Body of pancreas (tissue), 4 donors: ENCODE measurements at regions not wholly inside any gene's neighbourhood (a gene's known extent, or its start where the extent isn't known, plus 50 kb on each side); places are given as distances from the start of the nearest gene placed in this dataset. TPM values are rescaled to one million over a fixed set of nuclear protein-coding genes. Genes with fewer than 3 reads are reported as not detected.

Experiments
- ATAC-seq: fragments of 150-250 bp; one replicate; pipeline ENCODE4 v1.9.1; 2016
- DNase-seq, 4 donors: peaks; one replicate each; pipeline ENCODE4 v3.0.0-alpha.2; 2019
- H3K27ac ChIP-seq, 4 donors: fragments of 200-600 bp; sonication (generic); 1 replicate in 3 of 4; 2 replicates in 1 of 4; pipeline versions ENCODE4 v1.5.1 to v1.6.1; 2016 to 2019; ENCODE audit warnings: mild to moderate bottlenecking in 1 of 4, mixed read lengths in 1 of 4, moderate library complexity in 1 of 4
- H3K27me3 ChIP-seq, 2 donors: fragments of 200-600 bp; sonication (generic); one replicate each; pipeline ENCODE4 v1.6.0; 2016; ENCODE audit warnings: mild to moderate bottlenecking in 1 of 2
- H3K36me3 ChIP-seq, 2 donors: fragments of 200-600 bp; sonication (generic); replicated peaks in 1 of 2; 2 replicates each; pipeline ENCODE4 v1.5.1; 2016; ENCODE audit warnings: low read depth in 2 of 2; ENCODE audit not compliant: insufficient read depth in 1 of 2
- H3K4me1 ChIP-seq: fragments of 200-600 bp; sonication (generic); one replicate; pipeline ENCODE4 v1.6.0; 2016
- H3K4me3 ChIP-seq, 2 donors: fragments of 200-600 bp; sonication (generic); 1 replicate in 1 of 2; 2 replicates in 1 of 2; pipeline ENCODE4 v1.5.1; 2016 to 2019
- H3K9me3 ChIP-seq, 3 donors: fragments of 200-600 bp; sonication (generic); 1 replicate in 2 of 3; 2 replicates in 1 of 3; pipeline ENCODE4 v1.5.1; 2016
- CTCF ChIP-seq, 7 experiments: fragments of 450-650 bp in 4 of 7; fragments of 200-600 bp in 3 of 7; sonication (generic) in 3 of 7; IDR thresholded peaks; one replicate each; pipeline ENCODE4 v1.5.1; 2016 to 2019; ENCODE audit warnings: antibody characterized with exemption in 7 of 7
- POLR2A ChIP-seq, 3 donors: fragments of 450-650 bp; IDR thresholded peaks; one replicate each; pipeline ENCODE4 v1.6.1; 2016; ENCODE audit warnings: antibody characterized with exemption in 3 of 3, mild to moderate bottlenecking in 2 of 3
- WGBS, 2 donors: methylation state at CpG; one replicate each; pipeline ENCODE4 v1.1.5; 2017; 5-methylcytosine and 5-hydroxymethylcytosine counted together
- intact Hi-C: fragments of 100-400 bp; cut with DNase I; formaldehyde crosslinking; loops from one replicate; pipeline ENCODE4 v1.15.1; 2023
- small RNA-seq: library from RNA; depleted of rRNA; stranded (forward); fragments of <200 nt; gene quantifications from one replicate; pipeline ENCODE3, GENCODE V24; 2016

- H3K4me1 ChIP-seq = no peaks in the 10 kb centered on the region
- no peaks in the 10 kb centered on the region for H3K27me3 ChIP-seq
- H3K36me3 ChIP-seq = no peaks in the 10 kb centered on the region
- no peak for ATAC-seq
- intact Hi-C loops = no loop called here
- TF ChIP-seq POLR2A (IDR thresholded peaks at IDR 0.05) = no peak
- no peak for TF ChIP-seq CTCF (IDR thresholded peaks at IDR 0.05)
- 22 to 72% methylated on average over 1 of the region's 1 CpG for WGBS, 2 donors
- no peak overlapping the region for H3K27ac ChIP-seq
- no peak overlapping the region for H3K4me3 ChIP-seq
- no peak for DNase-seq
- no peaks in the 10 kb centered on the region for H3K9me3 ChIP-seq
Measured at GRCh38 chrX:114363346-114363745, 220.5 kb upstream of the HTR2C start.

GRCh38 chrX:114365065-114365834, 218.6 kb upstream of the HTR2C start:
- TF ChIP-seq POLR2A (IDR thresholded peaks at IDR 0.05) = no peak
- no peak for TF ChIP-seq CTCF (IDR thresholded peaks at IDR 0.05)
- DNase-seq (no peak), ATAC-seq (no peak)
- Histone ChIP-seq H3K27me3 (no peaks in the 10 kb centered on the region), H3K27ac (no peak overlapping the region), H3K36me3 (no peaks in the 10 kb centered on the region), H3K4me1 (no peaks in the 10 kb centered on the region), H3K4me3 (no peak overlapping the region), H3K9me3 (no peaks in the 10 kb centered on the region)
- WGBS, 2 donors = 28% methylated on average over 5 of the region's 5 CpGs
- intact Hi-C loops = no loop called here

- Histone ChIP-seq H3K9me3 (no peaks in the 10 kb centered on the region), H3K27ac (no peak overlapping the region), H3K27me3 (no peaks in the 10 kb centered on the region), H3K4me3 (no peak overlapping the region), H3K36me3 (no peaks in the 10 kb centered on the region), H3K4me1 (no peaks in the 10 kb centered on the region)
- intact Hi-C loops = no loop called here
- TF ChIP-seq CTCF (IDR thresholded peaks at IDR 0.05) = no peak
- no peak for TF ChIP-seq POLR2A (IDR thresholded peaks at IDR 0.05)
- 60 to 69% methylated on average over 2 of the region's 2 CpGs for WGBS, 2 donors
- no peak for DNase-seq
- ATAC-seq = no peak
Measured at GRCh38 chrX:114372937-114373336, 210.9 kb upstream of the HTR2C start.

- ATAC-seq = no peak
- WGBS, 2 donors = 78 to 81% methylated on average over 13 to 26 of the region's 31 CpGs
- intact Hi-C loops = no loop called here
Measured at GRCh38 chrX:114390251-114390796, 193.6 kb upstream of the HTR2C start.

More at GRCh38 chrX:114390251-114390796, 193.6 kb upstream of the HTR2C start:
- DNase-seq = no peak
- Histone ChIP-seq H3K27ac (no peak overlapping the region), H3K4me1 (no peaks in the 10 kb centered on the region), H3K27me3 (no peaks in the 10 kb centered on the region), H3K36me3 (no peaks in the 10 kb centered on the region), H3K4me3 (no peak overlapping the region), H3K9me3 (no peaks in the 10 kb centered on the region)
- TF ChIP-seq POLR2A (IDR thresholded peaks at IDR 0.05) (no peak), CTCF (IDR thresholded peaks at IDR 0.05) (no peak)

Small RNAs in the stretch of these regions (small RNA-seq; reads per million reads assigned to genes)
- not detected for gene AL953862.1
